ENCODE measurements at regions not wholly inside any gene's neighbourhood (a gene's known extent, or its start where the extent isn't known, plus 50 kb on each side); places are given as distances from the start of the nearest gene placed in this dataset.

DNA sequence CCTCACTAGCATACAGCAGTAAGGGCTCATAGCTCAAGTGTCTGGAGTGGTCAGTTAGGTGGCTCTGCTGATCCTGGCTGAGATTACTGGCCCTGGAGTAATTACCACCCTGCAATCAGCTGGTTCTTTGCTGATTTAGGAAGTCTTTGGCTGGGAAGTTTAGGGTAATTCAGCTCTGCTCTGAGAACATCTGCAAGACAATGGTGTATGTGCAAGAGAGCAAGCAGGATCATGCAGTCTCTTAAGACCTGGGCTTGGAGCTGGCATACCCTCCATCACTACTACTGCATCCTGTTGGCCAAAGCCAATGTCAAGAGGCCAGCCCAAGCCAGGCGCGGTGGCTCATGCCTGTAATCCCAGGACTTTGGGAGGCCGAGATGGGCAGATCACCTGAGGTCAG is 159.0 kb downstream of the NDUFA12 start:
- TF ChIP-seq POLR2AphosphoS5 (IDR thresholded peaks at IDR 0.05; ENCODE audit: borderline replicate concordance, low read depth, low read length) (no peak), EZH2 (IDR thresholded peaks at IDR 0.05) (no peak)

Measured in SK-N-MC (cell line).